GM23248 (cell line): ENCODE measurements at regions not wholly inside any gene's neighbourhood (a gene's known extent, or its start where the extent isn't known, plus 50 kb on each side); places are given as distances from the start of the nearest gene placed in this dataset.
A peak's percentile ranks its signal among the peaks of the same experiment; 100 is the strongest.

Experiments
- DNase-seq: peaks from one replicate; pipeline ENCODE4 v3.0.0-alpha.2; 2015
- H2AFZ ChIP-seq: fragments of 200-600 bp; sonication (generic); 2 replicates; pipeline ENCODE4 v1.6.1; 2016; ENCODE audit warnings: antibody characterized with exemption
- H3F3A ChIP-seq: fragments of 200-600 bp; sonication (generic); 2 replicates; pipeline ENCODE4 v1.6.1; 2016; ENCODE audit warnings: mild to moderate bottlenecking, antibody characterized with exemption, mixed run types; ENCODE audit not compliant: insufficient read depth
- H3K27ac ChIP-seq: fragments of 200-600 bp; sonication (generic); 2 replicates; pipeline ENCODE4 v1.5.1; 2016; ENCODE audit warnings: mild to moderate bottlenecking
- H3K27me3 ChIP-seq: fragments of 200-600 bp; sonication (generic); replicated peaks from 2 replicates; pipeline ENCODE4 v1.6.1; 2016; ENCODE audit warnings: mild to moderate bottlenecking; ENCODE audit not compliant: insufficient read depth
- H3K36me3 ChIP-seq: fragments of 200-600 bp; sonication (generic); 2 replicates; pipeline ENCODE4 v1.6.1; 2016; ENCODE audit warnings: low read depth, mild to moderate bottlenecking
- H3K4me1 ChIP-seq: fragments of 200-600 bp; sonication (generic); 2 replicates; pipeline ENCODE4 v1.6.1; 2016; ENCODE audit warnings: mild to moderate bottlenecking; ENCODE audit not compliant: insufficient read depth
- H3K4me2 ChIP-seq: fragments of 200-600 bp; sonication (generic); one replicate; pipeline ENCODE4 v1.6.1; 2016; ENCODE audit warnings: mild to moderate bottlenecking; ENCODE audit not compliant: unreplicated experiment
- H3K4me3 ChIP-seq: fragments of 200-600 bp; sonication (generic); 2 replicates; pipeline ENCODE4 v1.5.1; 2016; ENCODE audit warnings: mild to moderate bottlenecking
- H3K79me2 ChIP-seq: fragments of 200-600 bp; sonication (generic); 2 replicates; pipeline ENCODE4 v1.6.1; 2016; ENCODE audit warnings: mild to moderate bottlenecking; ENCODE audit not compliant: insufficient read depth
- H3K9ac ChIP-seq: fragments of 200-600 bp; sonication (generic); 2 replicates; pipeline ENCODE4 v1.6.1; 2016; ENCODE audit warnings: mild to moderate bottlenecking
- H3K9me2 ChIP-seq: fragments of 200-600 bp; sonication (generic); 2 replicates; pipeline ENCODE4 v1.6.1; 2016; ENCODE audit warnings: mixed run types, mild to moderate bottlenecking, moderate library complexity; ENCODE audit not compliant: insufficient read depth
- H3K9me3 ChIP-seq: fragments of 200-600 bp; sonication (generic); one replicate; pipeline ENCODE4 v1.6.1; 2017; ENCODE audit warnings: low read depth
- H4K20me1 ChIP-seq: fragments of 200-600 bp; sonication (generic); 2 replicates; pipeline ENCODE4 v1.6.0; 2016; ENCODE audit not compliant: insufficient read depth
- EZH2 ChIP-seq: fragments of 200-600 bp; sonication (generic); IDR thresholded peaks from 2 replicates; pipeline ENCODE4 v1.6.1; 2018; ENCODE audit warnings: antibody characterized with exemption, mild to moderate bottlenecking; ENCODE audit not compliant: insufficient read depth, poor library complexity, severe bottlenecking
- EZH2phosphoT487 ChIP-seq: fragments of 200-600 bp; sonication (generic); IDR thresholded peaks from 2 replicates; pipeline ENCODE4 v1.6.1; 2018; ENCODE audit warnings: antibody characterized with exemption, moderate library complexity, mild to moderate bottlenecking, low read depth; ENCODE audit not compliant: insufficient read depth
- WGBS, 2 experiments: methylation state at CpG; one replicate each; pipeline ENCODE4 v1.1.6; 2015 to 2017; ENCODE audit warnings: low lambda C conversion rate in 2 of 2, low coverage in 1 of 2; ENCODE audit errors: missing lambda C conversion rate in 2 of 2; 5-methylcytosine and 5-hydroxymethylcytosine counted together
- in situ Hi-C: fragments of 300-500 bp; cut with MboI; formaldehyde crosslinking; loops from 2 replicates; pipeline ENCODE4 v1.15.0; 2020

GRCh38 chr2:120436885-120437603 is 91.1 kb downstream of the INHBB start:
- no peaks in the 10 kb centered on the region for H3K36me3 ChIP-seq
- no peaks in the 10 kb centered on the region for H4K20me1 ChIP-seq
- H3K79me2 ChIP-seq: no peaks in the 10 kb centered on the region
- in situ Hi-C loops: no loop called here
- H3F3A ChIP-seq: no peaks in the 10 kb centered on the region; the same call in 1 of the 2 replicates
- no peaks in the 10 kb centered on the region for H3K9me3 ChIP-seq
- 68 to 79% methylated on average over 7 of the region's 7 CpGs for WGBS, 2 experiments
- H2AFZ ChIP-seq: no peak overlapping the region
- no peak overlapping the region for H3K9ac ChIP-seq
- peaks cover 12% of the 10 kb centered on the region; the same call in 1 of the 2 replicates for H3K4me1 ChIP-seq
- H3K4me2 ChIP-seq: no peak overlapping the region
- no peak overlapping the region for H3K4me3 ChIP-seq
- TF ChIP-seq EZH2 (no peak), EZH2phosphoT487 (no peak)
- DNase-seq: peak; percentile 51
- H3K27me3 ChIP-seq: peaks cover 4% of the 10 kb centered on the region; the same call in 1 of the 2 replicates
- H3K27ac ChIP-seq: no peak overlapping the region
- no peaks in the 10 kb centered on the region for H3K9me2 ChIP-seq

GRCh38 chr2:120437604-120438000 is 91.7 kb downstream of the INHBB start:
- no peaks in the 10 kb centered on the region for H3K9me3 ChIP-seq
- in situ Hi-C loops: no loop called here
- H3K4me2 ChIP-seq: no peak overlapping the region
- H3K36me3 ChIP-seq: no peaks in the 10 kb centered on the region
- H4K20me1 ChIP-seq: no peaks in the 10 kb centered on the region
- H3K27ac ChIP-seq: no peak overlapping the region
- peaks cover 17% of the 10 kb centered on the region; the same call in 1 of the 2 replicates for H3K4me1 ChIP-seq
- H3K4me3 ChIP-seq: no peak overlapping the region
- WGBS, 2 experiments: 44 to 91% methylated on average over 4 to 10 of the region's 10 CpGs
- peak; percentile 26 for DNase-seq
- no peak overlapping the region for H3K9ac ChIP-seq
- H3F3A ChIP-seq: no peaks in the 10 kb centered on the region; the same call in 1 of the 2 replicates
- no peak overlapping the region for H2AFZ ChIP-seq
- peaks cover 9% of the 10 kb centered on the region; the same call in 1 of the 2 replicates for H3K27me3 ChIP-seq
- H3K9me2 ChIP-seq: no peaks in the 10 kb centered on the region
- TF ChIP-seq EZH2phosphoT487: no peak
- TF ChIP-seq EZH2: no peak
- no peaks in the 10 kb centered on the region for H3K79me2 ChIP-seq

- in situ Hi-C loops: no loop called here
- Histone ChIP-seq H3K4me3 (no peak overlapping the region), H3F3A (no peaks in the 10 kb centered on the region; the same call in 1 of the 2 replicates), H3K27me3 (peaks cover 15% of the 10 kb centered on the region; the same call in 1 of the 2 replicates), H3K9ac (no peak overlapping the region), H2AFZ (no peak overlapping the region), H3K9me2 (no peaks in the 10 kb centered on the region), H3K27ac (no peak overlapping the region), H3K9me3 (no peaks in the 10 kb centered on the region), H3K4me1 (peaks cover 18% of the 10 kb centered on the region; the same call in 1 of the 2 replicates), H3K79me2 (no peaks in the 10 kb centered on the region), H4K20me1 (no peaks in the 10 kb centered on the region), H3K36me3 (no peaks in the 10 kb centered on the region), H3K4me2 (no peak overlapping the region)
- TF ChIP-seq EZH2phosphoT487: no peak
- TF ChIP-seq EZH2: no peak
- no peak for DNase-seq
- WGBS, 2 experiments: 80 to 81% methylated on average over 13 of the region's 13 CpGs
These were observed 92.5 kb downstream of the INHBB start for GRCh38 chr2:120438301-120439066.

GRCh38 chr2:120439067-120439368 is 93.1 kb downstream of the INHBB start:
- Histone ChIP-seq H3K4me2 (no peak overlapping the region), H3K9me3 (no peaks in the 10 kb centered on the region), H3K9ac (no peak overlapping the region), H3F3A (no peaks in the 10 kb centered on the region; the same call in 1 of the 2 replicates), H3K4me1 (peaks cover 18% of the 10 kb centered on the region; the same call in 1 of the 2 replicates), H2AFZ (no peak overlapping the region), H3K36me3 (no peaks in the 10 kb centered on the region), H3K9me2 (no peaks in the 10 kb centered on the region), H3K79me2 (no peaks in the 10 kb centered on the region), H4K20me1 (no peaks in the 10 kb centered on the region), H3K27ac (no peak overlapping the region), H3K27me3 (peaks cover 20% of the 10 kb centered on the region; the same call in 1 of the 2 replicates), H3K4me3 (no peak overlapping the region)
- in situ Hi-C loops: no loop called here
- TF ChIP-seq EZH2: no peak
- TF ChIP-seq EZH2phosphoT487: no peak
- no peak for DNase-seq
